NB4 (cell line): ENCODE measurements at regions not wholly inside any gene's neighbourhood (a gene's known extent, or its start where the extent isn't known, plus 50 kb on each side); places are given as distances from the start of the nearest gene placed in this dataset.

Source experiments
- DNase-seq: peaks from one replicate; pipeline ENCODE4 v3.0.0; 2010; ENCODE audit warnings: low read depth
- H3K4me3 ChIP-seq: one replicate; pipeline ENCODE4 v1.5.1; 2011; ENCODE audit warnings: mild to moderate bottlenecking, low read depth, low read length, moderate library complexity
- CTCF ChIP-seq: IDR thresholded peaks from one replicate; pipeline ENCODE4 v1.5.1; 2012; ENCODE audit warnings: low read depth, low read length
- MAX ChIP-seq: IDR thresholded peaks from 2 replicates; pipeline ENCODE4 v1.6.1; 2011; ENCODE audit warnings: low read depth, low read length
- MYC ChIP-seq: IDR thresholded peaks from 2 replicates; pipeline ENCODE4 v1.6.1; 2011; ENCODE audit warnings: low read depth, low read length
- POLR2A ChIP-seq: IDR thresholded peaks from 2 replicates; pipeline ENCODE4 v1.6.1; 2011; ENCODE audit warnings: mild to moderate bottlenecking; ENCODE audit not compliant: insufficient read length; ENCODE audit errors: extremely low read depth

- DNase-seq, result no peak
- H3K4me3 ChIP-seq, result no peak overlapping the region
- TF ChIP-seq MYC (no peak), MAX (no peak), POLR2A (no peak), CTCF (no peak)
Observed at GRCh38 chr21:24259241-24259640, 1348.0 kb downstream of the MRPL39 start.

GRCh38 chr21:24255591-24255990 is 1351.7 kb downstream of the MRPL39 start:
- TF ChIP-seq MYC, result no peak
- TF ChIP-seq POLR2A, result no peak
- no peak for TF ChIP-seq CTCF
- TF ChIP-seq MAX, result no peak
- DNase-seq, result no peak
- H3K4me3 ChIP-seq, result no peak overlapping the region

GRCh38 chr21:24225431-24225830 is 1381.8 kb downstream of the MRPL39 start:
- DNase-seq, result no peak
- no peak for TF ChIP-seq MYC
- no peak for TF ChIP-seq MAX
- TF ChIP-seq POLR2A, result no peak
- no peak for TF ChIP-seq CTCF
- no peak overlapping the region for H3K4me3 ChIP-seq

GRCh38 chr21:24224422-24224821 is 1382.9 kb downstream of the MRPL39 start:
- no peak for TF ChIP-seq POLR2A
- no peak for TF ChIP-seq MAX
- no peak for TF ChIP-seq MYC
- TF ChIP-seq CTCF, result no peak
- no peak for DNase-seq
- H3K4me3 ChIP-seq, result no peak overlapping the region

- DNase-seq, result no peak
- TF ChIP-seq CTCF (no peak), POLR2A (no peak), MAX (no peak), MYC (no peak)
Observed at GRCh38 chr21:24223624-24224023, 1383.7 kb downstream of the MRPL39 start.

GRCh38 chr21:24222676-24223075 is 1384.6 kb downstream of the MRPL39 start:
- no peak overlapping the region for H3K4me3 ChIP-seq

More at GRCh38 chr21:24223624-24224023, 1383.7 kb downstream of the MRPL39 start:
- no peak overlapping the region for H3K4me3 ChIP-seq

More at GRCh38 chr21:24222676-24223075, 1384.6 kb downstream of the MRPL39 start:
- TF ChIP-seq MYC (no peak), CTCF (no peak), MAX (no peak), POLR2A (no peak)
- no peak for DNase-seq
